Raji (cell line): ENCODE measurements at regions not wholly inside any gene's neighbourhood (a gene's known extent, or its start where the extent isn't known, plus 50 kb on each side); places are given as distances from the start of the nearest gene placed in this dataset.

ENCODE experiments used
- POLR2A ChIP-seq: IDR thresholded peaks from 2 replicates; pipeline ENCODE4 v1.6.1; 2011; ENCODE audit warnings: low read depth, low read length, control low read depth; ENCODE audit not compliant: insufficient read depth

DNA sequence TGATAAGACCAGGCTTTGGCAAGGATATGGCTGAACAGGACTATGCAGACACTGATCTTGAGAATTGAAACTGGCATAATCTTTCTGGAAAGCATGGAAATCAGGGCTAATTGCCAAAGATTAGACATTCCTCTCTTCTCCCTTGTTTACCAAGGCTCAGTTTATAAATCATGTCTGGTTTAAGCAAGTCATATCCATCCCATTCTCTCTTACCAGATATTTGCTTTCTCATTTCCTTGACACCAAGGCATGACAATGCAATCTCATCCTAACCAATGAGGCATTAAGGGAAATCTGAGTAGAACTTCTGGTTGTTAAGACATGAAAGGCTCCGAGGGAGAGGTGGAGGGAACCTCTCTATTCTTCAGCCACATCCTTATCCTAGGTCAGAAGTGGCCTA, 110.3 kb upstream of the CEP85L start:
- no peak for TF ChIP-seq POLR2A

DNA sequence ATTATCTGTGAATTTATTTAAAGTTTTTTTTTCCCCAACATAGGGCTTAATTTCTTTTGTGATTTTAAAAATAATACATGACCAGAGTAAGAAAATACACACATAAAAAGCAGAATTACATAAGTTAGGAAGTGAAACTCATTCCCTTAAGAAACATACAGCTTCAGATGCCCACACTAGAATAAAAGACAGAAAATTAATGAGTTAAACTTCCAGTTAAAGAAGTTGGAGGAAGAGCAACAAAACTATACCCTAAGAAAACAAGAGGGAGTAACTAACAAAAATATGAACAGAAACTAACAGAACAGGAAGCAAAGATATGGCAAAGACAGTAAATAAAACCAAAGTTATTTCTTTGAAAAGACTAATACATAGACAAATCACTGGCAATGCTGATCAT, 107.6 kb upstream of the CEP85L start:
- no peak for TF ChIP-seq POLR2A

DNA sequence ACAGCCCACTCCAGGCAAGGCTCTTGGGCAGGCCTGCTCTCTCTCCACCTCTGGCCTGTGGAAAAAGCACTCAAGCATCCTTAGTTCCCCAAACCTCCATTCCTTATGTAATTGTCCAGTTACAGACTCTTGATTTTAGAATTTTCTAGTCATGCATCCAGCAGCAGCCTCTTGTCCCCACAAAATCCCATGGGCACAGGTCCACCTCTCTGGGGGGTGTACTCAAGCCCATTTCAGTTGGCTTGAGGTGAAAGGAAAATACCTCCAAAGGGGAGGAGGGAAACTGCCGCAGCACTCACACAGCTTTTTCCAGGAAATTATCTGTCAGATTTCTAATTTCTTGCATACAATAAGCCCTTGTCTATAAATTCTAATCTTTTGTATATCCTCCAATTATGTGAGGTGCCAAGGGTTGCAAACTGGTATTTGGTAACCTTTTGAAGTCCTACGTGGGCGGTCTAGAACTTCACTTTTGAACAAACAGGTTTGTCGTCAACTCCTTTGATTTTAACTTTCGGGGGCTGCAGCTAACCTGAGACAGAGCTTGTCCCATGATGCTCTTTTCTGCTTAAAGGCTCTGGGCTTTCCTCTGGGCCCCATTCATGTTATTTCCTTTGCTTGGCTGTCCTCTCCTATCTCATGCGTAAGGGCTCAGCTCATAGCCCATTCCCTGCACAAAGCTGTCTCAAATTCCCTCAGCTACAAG, 104.7 kb upstream of the CEP85L start:
- TF ChIP-seq POLR2A, result no peak

DNA sequence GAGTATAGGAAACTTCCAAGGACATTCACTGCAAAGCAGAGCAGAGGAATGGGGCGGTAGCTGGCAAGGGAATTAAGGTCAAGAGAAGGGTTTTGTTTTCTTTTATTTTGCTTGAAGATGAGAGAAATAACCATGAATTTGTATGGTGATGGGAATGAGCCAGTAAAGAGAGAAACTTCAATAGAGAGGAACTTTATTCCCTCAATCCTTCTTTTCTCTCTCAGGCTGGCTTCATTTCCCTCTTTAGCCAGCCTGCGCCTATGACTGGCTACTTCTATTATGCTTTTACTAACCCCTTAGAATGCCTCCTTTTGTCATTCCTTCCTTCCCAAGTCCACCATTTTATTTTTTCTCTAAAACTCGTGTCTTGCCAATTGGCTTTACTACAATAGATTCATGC, 101.4 kb upstream of the CEP85L start:
- TF ChIP-seq POLR2A, result no peak

DNA sequence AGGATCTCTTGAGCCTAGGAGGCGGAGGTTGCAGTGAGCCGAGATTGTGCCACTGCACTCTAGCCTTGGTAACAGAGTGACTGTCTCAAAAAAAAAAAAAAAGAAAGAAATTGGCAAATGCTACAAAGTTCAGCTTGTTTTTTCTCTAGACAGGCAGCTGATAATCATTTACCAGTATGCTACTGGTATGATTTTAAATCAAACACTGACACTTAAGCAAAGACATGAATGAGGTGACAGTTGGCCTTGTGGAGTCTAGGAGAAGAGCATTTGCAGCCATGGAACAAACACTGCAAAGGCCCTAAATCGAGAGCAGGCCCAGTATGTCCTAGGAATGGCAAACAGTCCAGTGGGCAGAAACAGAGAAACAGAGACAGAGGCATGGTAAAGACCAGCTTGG, 99.7 kb upstream of the CEP85L start:
- no peak for TF ChIP-seq POLR2A

DNA sequence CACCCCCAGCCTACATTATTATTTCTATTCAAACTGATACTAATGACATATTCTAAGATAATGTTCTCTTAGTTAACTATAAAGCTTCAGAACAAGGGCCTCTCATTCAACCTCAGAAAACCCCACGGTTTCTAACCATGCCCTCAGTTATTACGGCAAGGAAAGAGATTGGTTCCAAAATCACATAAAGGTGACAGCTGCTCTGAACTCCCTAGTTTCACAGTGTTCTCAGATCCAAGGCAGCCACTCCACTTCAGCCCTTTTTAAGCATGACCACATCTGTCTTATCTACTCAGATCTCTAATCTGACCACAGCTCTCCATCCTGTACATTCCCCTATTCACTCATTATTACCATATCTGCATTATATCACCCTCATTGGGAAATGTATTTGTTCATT, 98.8 kb upstream of the CEP85L start:
- no peak for TF ChIP-seq POLR2A

DNA sequence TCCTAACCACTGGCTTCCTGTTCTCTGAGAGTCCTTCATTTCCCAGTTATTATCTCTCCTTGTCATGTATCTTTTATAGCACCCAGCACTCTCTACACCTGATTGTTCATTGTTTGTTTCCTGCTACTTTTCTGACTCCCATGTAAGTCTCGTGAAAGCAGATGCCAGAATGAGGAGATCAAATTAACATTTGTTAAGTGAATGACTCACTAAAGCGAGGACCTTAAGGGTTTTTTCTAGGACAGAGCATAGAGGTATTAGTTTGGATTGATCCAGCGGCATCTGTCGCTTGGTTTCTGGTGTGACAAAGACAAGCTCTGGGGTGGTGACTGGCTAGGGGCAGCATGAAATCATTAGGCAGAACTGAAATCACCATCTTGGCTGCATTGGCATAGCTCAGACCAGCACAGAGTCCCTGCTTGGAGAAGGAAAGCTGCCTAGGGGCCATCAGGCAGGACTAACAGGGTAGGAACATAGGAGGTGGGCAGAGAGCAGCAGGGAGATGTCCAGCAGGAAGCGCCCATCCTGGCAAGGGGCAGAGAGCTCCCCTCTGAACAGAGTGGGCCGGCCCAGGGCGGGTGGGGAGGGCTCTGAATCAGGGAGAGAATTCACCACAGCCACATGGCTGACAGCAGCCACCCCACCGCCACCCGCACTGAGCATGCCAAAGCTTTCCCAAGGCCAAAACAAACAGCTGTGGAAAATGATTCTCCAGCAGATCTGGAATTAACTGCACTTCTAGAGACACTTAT, 97.1 kb upstream of the CEP85L start:
- TF ChIP-seq POLR2A, result no peak

DNA sequence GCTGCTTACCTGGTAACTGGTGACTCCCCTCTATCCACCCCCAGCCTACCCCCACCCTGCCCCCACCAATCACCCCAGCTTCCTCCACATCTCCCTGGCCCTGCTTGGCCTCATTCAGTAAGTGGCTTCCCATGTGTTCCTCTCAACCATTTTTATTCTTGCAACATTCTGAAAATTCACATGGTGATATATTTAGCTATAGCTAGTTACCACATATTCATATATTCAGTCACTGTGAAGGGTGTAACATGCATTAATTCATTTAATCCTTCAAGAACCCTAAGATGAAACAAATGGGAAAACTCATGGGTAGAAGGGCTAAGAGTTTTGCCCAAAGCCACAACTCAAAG, 95.4 kb upstream of the CEP85L start:
- no peak for TF ChIP-seq POLR2A

DNA sequence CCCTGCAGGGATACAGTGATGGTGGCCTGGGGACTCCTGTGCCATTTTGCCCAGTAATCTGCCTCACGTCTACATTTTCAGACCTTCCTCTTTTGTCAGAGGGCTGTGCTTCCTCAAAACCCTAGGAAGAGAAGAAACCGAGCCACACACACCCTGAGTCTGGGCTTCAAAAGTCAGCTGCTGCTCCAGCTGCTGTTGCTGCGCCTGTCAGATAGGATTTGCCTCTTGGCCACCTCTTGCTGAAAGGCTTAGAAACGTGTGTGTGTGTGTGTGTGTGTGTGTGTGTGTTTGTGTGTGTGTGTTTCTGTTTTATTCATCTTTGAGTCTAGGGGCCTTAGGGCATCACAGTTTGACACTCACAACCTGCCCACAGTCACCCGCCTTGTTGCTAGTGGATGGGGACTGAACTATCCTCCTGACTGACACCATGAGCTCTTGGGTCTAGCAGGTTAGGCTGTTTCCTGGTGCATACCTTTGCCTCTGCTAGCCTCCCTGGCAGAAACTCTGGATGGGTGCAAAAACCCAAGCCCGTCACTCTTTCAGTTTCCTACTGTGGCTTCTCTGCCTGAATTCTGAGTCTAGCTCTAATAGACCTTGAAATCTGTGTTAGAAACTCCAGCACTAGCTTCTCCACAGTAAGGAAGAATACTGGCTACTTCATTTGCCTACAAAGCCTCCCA, 94.9 kb upstream of the CEP85L start:
- TF ChIP-seq POLR2A, result no peak

DNA sequence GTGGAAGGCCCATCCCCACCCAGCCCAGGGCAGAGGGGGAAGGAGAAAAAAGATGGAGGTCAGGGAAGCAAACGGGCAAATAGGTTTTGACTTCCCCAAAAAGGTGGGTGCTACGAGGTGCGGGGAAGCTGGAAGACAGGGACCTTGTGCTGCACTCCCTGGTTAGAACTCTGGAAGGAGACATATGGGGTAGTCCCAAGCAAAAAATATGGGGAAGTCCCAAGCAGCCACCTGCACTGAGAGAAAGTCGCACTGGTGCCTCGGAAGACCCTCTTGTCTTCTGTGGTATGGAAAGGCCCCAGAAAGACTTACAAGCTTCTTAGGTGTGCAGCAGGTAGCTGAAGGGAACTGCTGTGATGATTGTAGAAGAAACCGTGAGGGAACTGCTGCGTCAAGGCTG, 93.8 kb upstream of the CEP85L start:
- no peak for TF ChIP-seq POLR2A

DNA sequence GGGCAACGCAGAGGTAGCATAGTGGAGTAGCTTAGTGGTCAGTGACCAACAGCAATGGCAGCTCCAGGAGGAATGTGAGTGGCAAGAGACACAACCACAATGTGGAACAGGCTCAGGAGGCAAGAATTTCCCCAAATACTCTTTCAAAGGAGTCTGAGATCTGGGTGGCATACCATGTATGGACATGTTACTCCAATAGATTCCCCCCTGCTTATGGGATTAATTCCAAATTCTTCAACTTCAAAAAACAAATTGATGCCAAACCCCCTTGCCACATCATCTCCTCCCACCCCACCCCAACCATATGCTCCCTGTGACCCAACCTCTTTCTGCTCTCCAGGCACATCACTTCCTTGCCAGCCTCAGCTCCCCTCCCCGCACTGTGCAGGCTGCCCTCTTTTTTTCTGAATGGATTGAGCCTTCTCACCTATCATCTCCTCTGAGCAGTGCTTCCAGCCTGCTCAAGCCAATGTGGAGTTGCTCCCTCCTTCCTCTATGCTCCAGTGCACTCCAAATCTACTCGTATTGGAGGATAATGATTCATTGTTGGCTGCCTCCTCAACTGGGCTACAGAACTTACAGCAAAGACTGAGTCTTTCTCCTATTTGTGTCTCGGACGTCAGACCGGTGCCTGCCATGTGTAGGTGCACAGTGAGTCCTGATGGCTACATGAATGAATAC, 93.0 kb upstream of the CEP85L start:
- TF ChIP-seq POLR2A, result no peak

DNA sequence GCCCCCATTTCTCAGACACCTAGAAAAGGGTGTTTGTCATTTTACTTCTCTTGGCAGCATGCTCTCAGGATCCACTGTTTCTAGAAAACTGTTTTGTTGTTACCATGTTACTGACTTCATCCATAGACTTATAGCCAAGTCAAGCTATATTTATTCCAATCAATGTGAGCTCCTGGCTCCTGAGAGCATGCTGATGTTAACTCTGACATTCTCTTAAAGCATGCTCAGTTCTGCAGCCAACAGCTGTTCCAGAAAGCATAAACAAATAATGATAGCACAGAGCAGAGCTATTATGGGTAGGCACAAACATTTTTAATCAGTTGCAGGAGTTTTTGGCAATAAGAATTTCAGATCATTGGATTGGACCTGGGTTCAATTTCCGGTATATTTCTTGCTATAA, 92.4 kb upstream of the CEP85L start:
- TF ChIP-seq POLR2A, result no peak

DNA sequence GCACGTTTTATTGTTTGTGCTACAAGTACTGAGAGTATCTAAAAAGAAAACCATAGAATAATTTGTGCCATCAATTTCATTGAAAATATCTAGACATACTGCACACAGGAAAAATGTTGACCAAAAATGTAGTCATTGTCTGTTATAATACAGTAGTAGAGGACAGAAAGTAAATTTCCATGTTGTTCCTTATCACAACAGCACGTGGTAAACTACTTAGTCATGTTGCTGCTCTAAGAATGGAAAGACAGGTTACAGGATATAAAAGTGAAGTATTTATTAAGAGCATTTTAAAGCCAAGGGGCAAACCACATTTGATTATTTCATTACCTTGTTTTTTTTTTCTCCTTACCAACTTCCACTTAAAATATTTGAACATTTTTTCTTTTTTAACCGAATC, 89.0 kb upstream of the CEP85L start:
- no peak for TF ChIP-seq POLR2A

DNA sequence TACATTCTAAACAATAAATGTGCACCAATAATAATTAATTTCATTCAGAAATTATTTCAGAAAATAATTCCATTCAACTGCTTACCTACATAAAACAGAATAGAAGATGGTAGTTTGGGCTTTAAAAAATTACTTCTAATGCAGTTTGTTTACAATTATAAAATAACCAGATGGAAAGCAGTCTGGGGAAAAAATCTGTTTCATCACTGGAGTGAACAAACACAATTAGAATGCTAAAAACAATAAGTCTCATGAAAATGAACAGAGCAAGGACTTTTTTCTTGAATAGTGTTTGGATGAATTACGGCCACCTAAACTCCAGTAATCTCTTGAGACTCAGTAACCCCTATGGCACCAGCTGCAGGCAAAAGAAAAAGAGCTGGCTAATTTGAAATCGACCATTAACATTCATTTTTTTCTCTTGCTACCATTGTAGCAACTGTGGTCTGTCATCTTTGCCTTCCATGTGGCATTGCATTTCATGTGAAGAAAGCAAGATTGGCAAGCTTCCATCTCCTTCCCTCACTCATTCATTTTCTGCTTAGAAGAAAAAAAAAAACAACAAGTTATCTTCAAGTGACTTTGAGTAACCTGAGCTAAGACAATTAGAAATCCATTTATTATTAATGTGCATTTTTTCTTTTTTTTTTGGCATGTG, 88.4 kb upstream of the CEP85L start:
- no peak for TF ChIP-seq POLR2A

DNA sequence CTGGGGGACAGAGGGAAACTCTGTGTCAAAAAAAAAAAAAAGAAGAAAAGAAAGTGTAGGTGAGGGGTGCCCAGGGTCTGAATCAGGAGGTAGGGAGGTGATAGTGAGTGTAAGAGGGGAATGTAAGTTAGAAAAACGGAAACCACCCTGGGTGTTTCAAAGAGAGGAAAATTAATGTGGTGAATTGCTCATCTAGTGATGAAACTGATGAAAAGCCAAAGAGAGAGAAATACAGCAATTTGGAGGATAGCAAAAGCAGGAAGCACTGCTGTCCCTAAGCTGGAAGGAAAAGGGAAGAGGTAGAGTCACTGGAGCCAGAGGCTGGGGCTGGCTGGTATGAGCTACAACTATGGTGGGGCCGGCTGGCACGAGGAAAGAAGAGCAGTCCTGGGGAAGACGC, 85.0 kb upstream of the CEP85L start:
- TF ChIP-seq POLR2A, result no peak
